ENCODE measurements at regions not wholly inside any gene's neighbourhood (a gene's known extent, or its start where the extent isn't known, plus 50 kb on each side); places are given as distances from the start of the nearest gene placed in this dataset.
A peak's percentile ranks its signal among the peaks of the same experiment; 100 is the strongest.

DNA sequence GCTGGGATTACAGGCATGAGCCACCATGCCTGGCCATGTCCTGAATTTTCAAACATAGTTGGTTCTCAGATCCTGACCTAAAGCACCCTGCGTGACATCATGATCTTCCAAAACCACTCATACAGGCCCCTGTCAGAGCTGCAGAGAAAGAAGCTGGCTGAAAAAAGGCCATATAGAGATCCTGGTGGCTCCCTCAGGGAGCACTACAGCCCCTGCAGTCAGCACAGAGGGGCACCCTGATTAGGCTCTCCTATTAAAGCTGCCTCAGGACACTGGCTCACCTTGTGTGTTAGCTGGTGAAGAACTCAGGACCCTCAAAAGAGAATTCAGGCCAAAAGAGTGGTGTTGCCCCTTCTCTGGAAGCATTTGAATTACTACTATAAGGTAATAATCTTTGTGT lies 249.7 kb upstream of the MCTP2 start:
- Mint-ChIP-seq H3K36me3 (no peaks in the 10 kb centered on the region), H3K4me1 (ENCODE audit: unreplicated experiment) (peaks cover 44% of the 10 kb centered on the region), H3K9me3 (peaks cover 3% of the 10 kb centered on the region), H3K4me3 (no peak overlapping the region), H3K27ac (no peak overlapping the region), H3K27me3 (peaks cover 15% of the 10 kb centered on the region)
- DNase-seq (ENCODE audit: extremely low spot score, unreplicated experiment) = no peak
- TF ChIP-seq, protein P1, sequence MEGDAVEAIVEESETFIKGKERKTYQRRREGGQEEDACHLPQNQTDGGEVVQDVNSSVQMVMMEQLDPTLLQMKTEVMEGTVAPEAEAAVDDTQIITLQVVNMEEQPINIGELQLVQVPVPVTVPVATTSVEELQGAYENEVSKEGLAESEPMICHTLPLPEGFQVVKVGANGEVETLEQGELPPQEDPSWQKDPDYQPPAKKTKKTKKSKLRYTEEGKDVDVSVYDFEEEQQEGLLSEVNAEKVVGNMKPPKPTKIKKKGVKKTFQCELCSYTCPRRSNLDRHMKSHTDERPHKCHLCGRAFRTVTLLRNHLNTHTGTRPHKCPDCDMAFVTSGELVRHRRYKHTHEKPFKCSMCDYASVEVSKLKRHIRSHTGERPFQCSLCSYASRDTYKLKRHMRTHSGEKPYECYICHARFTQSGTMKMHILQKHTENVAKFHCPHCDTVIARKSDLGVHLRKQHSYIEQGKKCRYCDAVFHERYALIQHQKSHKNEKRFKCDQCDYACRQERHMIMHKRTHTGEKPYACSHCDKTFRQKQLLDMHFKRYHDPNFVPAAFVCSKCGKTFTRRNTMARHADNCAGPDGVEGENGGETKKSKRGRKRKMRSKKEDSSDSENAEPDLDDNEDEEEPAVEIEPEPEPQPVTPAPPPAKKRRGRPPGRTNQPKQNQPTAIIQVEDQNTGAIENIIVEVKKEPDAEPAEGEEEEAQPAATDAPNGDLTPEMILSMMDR (conservative IDR thresholded peaks at IDR 0.05) = no peak

DNA sequence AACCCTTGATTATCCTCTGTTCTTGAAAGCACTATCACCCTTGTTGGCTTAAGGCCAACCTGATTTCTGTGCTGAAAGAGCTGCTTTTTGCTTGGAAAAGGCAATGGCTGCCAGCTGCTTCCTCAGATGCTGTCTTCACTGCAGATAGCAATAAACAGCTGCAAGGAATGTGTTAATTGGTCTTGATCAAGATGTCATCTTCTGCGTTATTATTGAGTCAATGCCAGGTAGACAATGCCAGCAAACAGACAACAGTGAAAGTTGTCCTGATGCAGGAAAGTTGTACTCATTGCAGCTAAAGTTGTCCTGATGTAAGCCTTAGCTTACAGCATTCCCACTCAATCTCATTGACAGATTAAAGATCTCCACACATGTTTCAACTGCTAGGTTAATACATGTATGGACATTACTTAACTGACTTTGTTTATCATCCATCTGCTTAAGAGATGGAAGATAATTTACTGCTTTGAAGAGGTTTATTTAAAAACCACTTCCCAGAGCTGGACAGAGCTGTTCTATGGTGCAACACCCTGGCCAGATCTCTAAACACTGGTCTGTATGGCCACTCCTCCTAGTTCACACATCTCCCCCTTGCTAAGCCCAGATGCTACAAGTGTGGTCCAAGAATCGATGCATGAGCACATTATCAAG lies 251.0 kb upstream of the MCTP2 start:
- TF ChIP-seq, protein P1 (conservative IDR thresholded peaks at IDR 0.05) = no peak
- peaks cover 3% of the 10 kb centered on the region for H3K9me3 Mint-ChIP-seq
- H3K4me1 Mint-ChIP-seq (ENCODE audit: unreplicated experiment) = peaks cover 44% of the 10 kb centered on the region
- H3K27me3 Mint-ChIP-seq = peaks cover 11% of the 10 kb centered on the region
- no peak for DNase-seq (ENCODE audit: extremely low spot score, unreplicated experiment)
- H3K27ac Mint-ChIP-seq = no peak overlapping the region
- no peaks in the 10 kb centered on the region for H3K36me3 Mint-ChIP-seq
- H3K4me3 Mint-ChIP-seq = no peak overlapping the region

DNA sequence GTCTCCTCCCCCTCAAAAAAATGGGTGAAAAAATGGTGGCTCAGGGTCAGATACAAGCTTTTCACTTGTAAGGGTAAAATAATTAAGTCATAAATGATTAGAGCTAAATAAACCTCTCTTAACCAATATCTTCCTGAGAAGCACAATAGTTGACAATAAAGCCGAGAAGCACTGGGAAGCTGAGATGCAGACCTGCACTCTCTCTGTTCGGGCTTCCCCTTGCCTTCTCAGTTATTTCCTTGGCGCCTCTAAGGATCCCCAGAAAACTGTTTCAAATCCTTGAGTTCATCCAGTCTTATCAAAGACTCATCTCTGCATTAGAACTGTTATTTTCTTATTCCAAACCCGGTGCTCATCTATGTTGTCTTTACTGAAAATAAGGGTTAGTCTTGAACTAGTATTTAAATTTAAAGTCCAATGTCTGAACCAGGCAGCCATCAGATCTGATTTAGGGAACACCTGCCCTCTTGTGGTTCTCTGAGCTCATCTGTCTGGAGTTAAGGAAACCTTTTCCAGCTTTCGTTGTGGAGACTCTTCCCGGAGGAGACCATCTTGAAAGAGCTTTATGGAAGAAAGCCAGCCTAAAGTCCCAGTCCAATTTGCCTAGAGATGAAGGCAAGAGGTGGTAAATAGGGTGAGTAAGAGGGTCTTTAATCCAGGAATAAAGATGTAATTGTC lies 256.4 kb upstream of the MCTP2 start:
- Mint-ChIP-seq H3K4me3 (no peak overlapping the region), H3K27me3 (peaks cover 3% of the 10 kb centered on the region), H3K27ac (no peak overlapping the region), H3K36me3 (no peaks in the 10 kb centered on the region), H3K9me3 (peaks cover 3% of the 10 kb centered on the region), H3K4me1 (ENCODE audit: unreplicated experiment) (peaks cover 11% of the 10 kb centered on the region)
- DNase-seq (ENCODE audit: extremely low spot score, unreplicated experiment) = no peak
- TF ChIP-seq, protein P1 (conservative IDR thresholded peaks at IDR 0.05) = peak; percentile 78

DNA sequence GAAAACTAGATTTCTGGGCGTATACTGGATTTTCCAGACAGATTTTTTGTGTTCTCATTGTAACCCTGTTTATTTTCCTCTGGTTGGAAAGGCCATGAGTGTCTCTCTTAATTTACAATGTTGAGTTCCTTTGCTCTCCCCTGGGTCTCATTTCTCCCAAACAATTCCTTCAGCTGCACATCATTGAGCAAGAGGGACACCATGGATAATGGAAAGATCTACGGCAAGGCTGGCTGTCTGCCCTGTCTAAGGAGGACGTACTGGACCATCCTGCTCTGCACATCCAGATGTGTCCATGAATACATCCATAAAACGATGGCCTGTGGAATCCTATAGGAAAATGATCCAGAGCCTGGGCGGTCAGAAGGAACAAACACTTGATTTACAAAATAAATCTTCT lies 258.1 kb upstream of the MCTP2 start:
- no peak overlapping the region for H3K4me3 Mint-ChIP-seq
- TF ChIP-seq, protein P1 (conservative IDR thresholded peaks at IDR 0.05) = no peak
- DNase-seq (ENCODE audit: extremely low spot score, unreplicated experiment) = no peak
- H3K4me1 Mint-ChIP-seq (ENCODE audit: unreplicated experiment) = peaks cover 11% of the 10 kb centered on the region
- no peak overlapping the region for H3K27ac Mint-ChIP-seq
- H3K27me3 Mint-ChIP-seq = peaks cover 3% of the 10 kb centered on the region
- H3K36me3 Mint-ChIP-seq = no peaks in the 10 kb centered on the region
- H3K9me3 Mint-ChIP-seq = peaks cover 3% of the 10 kb centered on the region

DNA sequence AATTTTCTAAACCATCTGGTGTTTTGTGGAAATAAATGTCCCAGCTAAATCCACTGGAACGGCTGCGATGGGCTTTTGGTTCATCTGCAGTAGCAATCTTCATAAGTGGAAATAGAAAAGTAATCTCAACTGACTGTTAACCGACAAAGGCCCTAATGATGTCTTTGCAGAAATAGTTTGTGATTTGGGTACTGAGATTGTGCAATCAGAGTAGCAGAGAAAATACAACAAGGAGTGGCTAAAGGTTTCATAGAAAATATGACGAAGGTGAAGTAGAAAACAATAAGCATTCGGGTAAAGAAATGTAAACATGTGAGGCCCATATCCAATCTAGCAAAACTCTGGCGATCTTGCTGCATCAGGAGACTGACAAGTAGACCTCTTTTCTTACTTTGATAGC lies 262.6 kb upstream of the MCTP2 start:
- no peak overlapping the region for H3K27ac Mint-ChIP-seq
- H3K9me3 Mint-ChIP-seq = no peaks in the 10 kb centered on the region
- H3K36me3 Mint-ChIP-seq = no peaks in the 10 kb centered on the region
- TF ChIP-seq, protein P1 (conservative IDR thresholded peaks at IDR 0.05) = no peak
- no peak overlapping the region for H3K4me3 Mint-ChIP-seq
- peaks cover 3% of the 10 kb centered on the region for H3K27me3 Mint-ChIP-seq
- H3K4me1 Mint-ChIP-seq (ENCODE audit: unreplicated experiment) = peaks cover 7% of the 10 kb centered on the region
- no peak for DNase-seq (ENCODE audit: extremely low spot score, unreplicated experiment)
